IMR-90 (cell line): ENCODE measurements at regions not wholly inside any gene's neighbourhood (a gene's known extent, or its start where the extent isn't known, plus 50 kb on each side); places are given as distances from the start of the nearest gene placed in this dataset.

Experiments
- ATAC-seq: fragments of 200-7000 bp; cut with Tn5 transposase; 2 replicates; pipeline ENCODE4 v1.9.1; 2020; ENCODE audit warnings: low read depth, mild to moderate bottlenecking, moderate library complexity
- BruUV-seq: library from RNA; stranded (reverse); fragments of 400-500 nt; replicated peaks from 2 replicates; lab custom pipeline; 2021; lab: Mats Ljungman, UMichigan
- CTCF ChIA-PET: fragments of 300-600 bp; formaldehyde crosslinking; extraction: SDS; loops from one replicate; lab custom pipeline; 2021; ENCODE audit warnings: antibody characterized with exemption; lab: Yijun Ruan, JAX
- POLR2A ChIA-PET: fragments of 300-600 bp; sonication (Branson Sonifier 250); formaldehyde crosslinking; loops from one replicate; lab custom pipeline; 2022; ENCODE audit warnings: antibody characterized with exemption; ENCODE audit not compliant: unreplicated experiment; lab: Charles Lee
- DNase-seq: peaks from one replicate; pipeline ENCODE4 v3.0.0; 2013
- H2AFZ ChIP-seq: replicated peaks from 2 replicates; pipeline ENCODE3; 2013; ENCODE audit warnings: low read length, mild to moderate bottlenecking; ENCODE audit not compliant: poor library complexity
- H2AK5ac ChIP-seq: 2 replicates; pipeline ENCODE4 v1.6.1; 2013; ENCODE audit warnings: low read depth, low read length, inconsistent platforms
- H2AK9ac ChIP-seq: replicated peaks from 2 replicates; pipeline ENCODE3; 2013; ENCODE audit warnings: mild to moderate bottlenecking, low read depth, low read length, moderate library complexity; ENCODE audit not compliant: poor library complexity
- H2BK120ac ChIP-seq: 2 replicates; pipeline ENCODE4 v1.6.1; 2013; ENCODE audit warnings: low read depth, low read length, inconsistent platforms
- H2BK15ac ChIP-seq: 3 replicates; pipeline ENCODE4 v1.6.1; 2013; ENCODE audit warnings: low read depth, low read length, inconsistent platforms
- H2BK20ac ChIP-seq: 2 replicates; pipeline ENCODE4 v1.6.1; 2013; ENCODE audit warnings: low read depth, mild to moderate bottlenecking, inconsistent platforms, low read length, moderate library complexity
- H2BK5ac ChIP-seq: 2 replicates; pipeline ENCODE4 v1.6.1; 2013; ENCODE audit warnings: mild to moderate bottlenecking, low read depth, low read length, inconsistent platforms; ENCODE audit not compliant: poor library complexity, severe bottlenecking
- H3K14ac ChIP-seq: replicated peaks from 2 replicates; pipeline ENCODE4 v1.6.1; 2013; ENCODE audit warnings: low read depth, low read length, inconsistent platforms
- H3K18ac ChIP-seq: 2 replicates; pipeline ENCODE4 v1.6.1; 2013; ENCODE audit warnings: low read depth, low read length, control low read depth
- H3K23ac ChIP-seq: 2 replicates; pipeline ENCODE4 v1.6.1; 2013; ENCODE audit warnings: low read depth, low read length, inconsistent platforms
- H3K27ac ChIP-seq: 2 replicates; pipeline ENCODE4 v1.5.1; 2013; ENCODE audit warnings: mild to moderate bottlenecking, control low read depth, low read length; ENCODE audit not compliant: insufficient read depth
- H3K27me3 ChIP-seq: 2 replicates; pipeline ENCODE4 v1.6.1; 2013; ENCODE audit warnings: low read length; ENCODE audit not compliant: control insufficient read depth, insufficient read depth
- H3K36me3 ChIP-seq: 2 replicates; pipeline ENCODE4 v1.6.1; 2013; ENCODE audit warnings: low read length, mixed read lengths; ENCODE audit not compliant: control insufficient read depth, insufficient read depth
- H3K4ac ChIP-seq: 2 replicates; pipeline ENCODE4 v1.6.1; 2013; ENCODE audit warnings: low read depth, low read length, inconsistent platforms
- H3K4me1 ChIP-seq: 2 replicates; pipeline ENCODE4 v1.6.1; 2013; ENCODE audit warnings: low read length, mixed read lengths; ENCODE audit not compliant: control insufficient read depth, insufficient read depth
- H3K4me2 ChIP-seq: 2 replicates; pipeline ENCODE4 v1.6.1; 2013; ENCODE audit warnings: low read depth, mild to moderate bottlenecking, control low read depth, low read length, moderate library complexity
- H3K4me3 ChIP-seq: 2 replicates; pipeline ENCODE4 v1.5.1; 2013; ENCODE audit warnings: low read depth, mild to moderate bottlenecking, control low read depth, low read length, moderate library complexity; ENCODE audit not compliant: insufficient read depth
- H3K56ac ChIP-seq: 2 replicates; pipeline ENCODE4 v1.6.1; 2013; ENCODE audit warnings: low read length, inconsistent platforms; ENCODE audit not compliant: insufficient read depth; ENCODE audit errors: extremely low read depth
- H3K79me1 ChIP-seq, 2 experiments: 2 replicates each; pipeline ENCODE4 v1.6.1; 2013; ENCODE audit warnings: low read length in 2 of 2, inconsistent platforms in 1 of 2, low read depth in 1 of 2
- H3K9ac ChIP-seq: 2 replicates; pipeline ENCODE4 v1.6.1; 2013; ENCODE audit warnings: low read depth, low read length, control low read depth
- H3K9me1 ChIP-seq: 2 replicates; pipeline ENCODE4 v1.6.1; 2013; ENCODE audit warnings: low read length, inconsistent platforms; ENCODE audit not compliant: insufficient read depth
- H3K9me3 ChIP-seq: 2 replicates; pipeline ENCODE4 v1.6.1; 2013; ENCODE audit warnings: low read length; ENCODE audit not compliant: control insufficient read depth, insufficient read depth
- H4K20me1 ChIP-seq: 2 replicates; pipeline ENCODE4 v1.6.1; 2013; ENCODE audit warnings: low read length, inconsistent platforms; ENCODE audit not compliant: insufficient read depth
- H4K5ac ChIP-seq: 2 replicates; pipeline ENCODE4 v1.6.1; 2013; ENCODE audit warnings: mild to moderate bottlenecking, low read depth, low read length, control low read depth
- H4K8ac ChIP-seq, 2 experiments: 2 replicates each; pipeline ENCODE4 v1.6.1; 2013; ENCODE audit warnings: low read depth in 2 of 2, low read length in 2 of 2, control low read depth in 1 of 2, inconsistent platforms in 1 of 2
- H4K91ac ChIP-seq: 2 replicates; pipeline ENCODE4 v1.6.1; 2013; ENCODE audit warnings: low read depth, low read length, inconsistent platforms; ENCODE audit not compliant: insufficient read depth
- BHLHE40 ChIP-seq: fragments of 150-350 bp; IDR thresholded peaks from 2 replicates; pipeline ENCODE4 v1.6.1; 2016; ENCODE audit warnings: mild to moderate bottlenecking, low read depth, low read length
- CEBPB ChIP-seq: IDR thresholded peaks from 2 replicates; pipeline ENCODE4 v1.6.1; 2012; ENCODE audit warnings: low read depth, low read length, improper control_type of control experiment
- CHD1 ChIP-seq: IDR thresholded peaks from 2 replicates; pipeline ENCODE4 v1.6.1; 2012; ENCODE audit warnings: low read depth, low read length, improper control_type of control experiment
- CTCF ChIP-seq: conservative IDR thresholded peaks from 2 replicates; pipeline ENCODE4 v1.5.1; 2012; ENCODE audit warnings: mild to moderate bottlenecking, low read depth, low read length, improper control_type of control experiment
- FOS ChIP-seq: fragments of 150-350 bp; IDR thresholded peaks from 2 replicates; pipeline ENCODE4 v1.6.1; 2016; ENCODE audit warnings: low read depth, low read length
- MAFK ChIP-seq: IDR thresholded peaks from 2 replicates; pipeline ENCODE4 v1.6.1; 2012; ENCODE audit warnings: low read depth, low read length, improper control_type of control experiment
- MAZ ChIP-seq: IDR thresholded peaks from 2 replicates; pipeline ENCODE4 v1.6.1; 2012; ENCODE audit warnings: low read depth, mild to moderate bottlenecking, low read length, improper control_type of control experiment, moderate library complexity, borderline replicate concordance
- MXI1 ChIP-seq: IDR thresholded peaks from 2 replicates; pipeline ENCODE4 v1.6.1; 2012; ENCODE audit warnings: low read depth, mild to moderate bottlenecking, low read length, moderate library complexity, borderline replicate concordance
- NFE2L2 ChIP-seq: fragments of 150-350 bp; IDR thresholded peaks from 2 replicates; pipeline ENCODE4 v1.6.1; 2016; ENCODE audit warnings: low read depth, mild to moderate bottlenecking, low read length
- RAD21 ChIP-seq: IDR thresholded peaks from 2 replicates; pipeline ENCODE4 v1.6.1; 2012; ENCODE audit warnings: low read length, improper control_type of control experiment
- RCOR1 ChIP-seq: IDR thresholded peaks from 2 replicates; pipeline ENCODE4 v1.6.1; 2012; ENCODE audit warnings: mild to moderate bottlenecking, low read length, improper control_type of control experiment; ENCODE audit not compliant: insufficient replicate concordance
- RFX5 ChIP-seq: IDR thresholded peaks from 2 replicates; pipeline ENCODE4 v1.8.0; 2012; ENCODE audit warnings: low read depth, mild to moderate bottlenecking, low read length, moderate library complexity
- USF2 ChIP-seq: fragments of 150-350 bp; IDR thresholded peaks from 2 replicates; pipeline ENCODE4 v1.6.1; 2017; ENCODE audit warnings: mild to moderate bottlenecking, antibody characterized with exemption, low read length, low read depth
- WGBS, 2 experiments: methylation state at CpG; one replicate each; pipeline versions ENCODE4 v1.1.5 to v1.1.7; 2013; ENCODE audit warnings: missing lambda C conversion rate in 2 of 2; ENCODE audit not compliant: insufficient read length in 1 of 2; ENCODE audit errors: extremely low coverage in 2 of 2; 5-methylcytosine and 5-hydroxymethylcytosine counted together
- dilution Hi-C: fragments of 300-500 bp; cut with HindIII; formaldehyde crosslinking; loops from one replicate; pipeline ENCODE4 v1.14.3; 2018; ENCODE audit warnings: low sequenced_read_pairs; ENCODE audit not compliant: unreplicated experiment
- in situ Hi-C: fragments of 300-500 bp; cut with MboI; formaldehyde crosslinking; loops from 3 replicates; pipeline ENCODE4 v1.14.3; 2019; ENCODE audit warnings: low sequenced_read_pairs, inconsistent platforms, mixed read lengths
- intact Hi-C: fragments of 100-400 bp; cut with micrococcal nuclease; formaldehyde crosslinking; loops from 2 replicates; pipeline ENCODE4 v1.10.0; 2022

- intact Hi-C loops: no loop called here
- POLR2A ChIA-PET: no interaction called here
- no peak for TF ChIP-seq BHLHE40
- TF ChIP-seq USF2: no peak
- no peak for TF ChIP-seq CHD1
- TF ChIP-seq CEBPB: no peak
- TF ChIP-seq FOS: no peak
- TF ChIP-seq RFX5: no peak
- TF ChIP-seq MXI1: no peak
- TF ChIP-seq NFE2L2: no peak
- TF ChIP-seq RAD21: no peak
- TF ChIP-seq MAFK: no peak
- no peak for TF ChIP-seq RCOR1
- TF ChIP-seq CTCF: no peak
- no peak for TF ChIP-seq MAZ
- H2AK9ac ChIP-seq: no peak overlapping the region
- no peak overlapping the region for H3K23ac ChIP-seq
- no peak overlapping the region for H2BK20ac ChIP-seq
- H3K4me1 ChIP-seq: no peaks in the 10 kb centered on the region
- in situ Hi-C loops: no loop called here
- no peak for DNase-seq
- H2AK5ac ChIP-seq: no peak overlapping the region
- no peak for ATAC-seq
- no peak overlapping the region for H3K4me2 ChIP-seq
- H2BK5ac ChIP-seq: no peak overlapping the region
- no peaks in the 10 kb centered on the region for H4K20me1 ChIP-seq
- H3K9me3 ChIP-seq: peaks cover 11% of the 10 kb centered on the region; the same call in 1 of the 2 replicates
- H3K56ac ChIP-seq: no peak overlapping the region
- H3K27me3 ChIP-seq: no peaks in the 10 kb centered on the region
- no peaks in the 10 kb centered on the region for H3K9me1 ChIP-seq
- no peak overlapping the region for H4K5ac ChIP-seq
- dilution Hi-C loops: no loop called here
- no peak overlapping the region for H3K9ac ChIP-seq
- no peak overlapping the region for H3K4ac ChIP-seq
- H3K4me3 ChIP-seq: no peak overlapping the region
- WGBS, 2 experiments: no CpG with 5 or more reads among the region's 1 CpG
- no peak overlapping the region for H3K27ac ChIP-seq
- BruUV-seq: no TSS peak
- no peaks in the 10 kb centered on the region for H3K36me3 ChIP-seq
- H3K18ac ChIP-seq: no peak overlapping the region
- no peak overlapping the region for H2BK15ac ChIP-seq
- H2AFZ ChIP-seq: no peak overlapping the region
- H4K8ac ChIP-seq: no peak overlapping the region
- H2BK120ac ChIP-seq: no peak overlapping the region
- no peaks in the 10 kb centered on the region for H3K79me1 ChIP-seq
- no peak overlapping the region for H3K14ac ChIP-seq
- CTCF ChIA-PET: no interaction called here
- H4K91ac ChIP-seq: no peak overlapping the region
Observed at GRCh38 chr21:14646893-14647292, 100.8 kb upstream of the SAMSN1 start.
